GM18520 (cell line): ENCODE measurements at regions not wholly inside any gene's neighbourhood (a gene's known extent, or its start where the extent isn't known, plus 50 kb on each side); places are given as distances from the start of the nearest gene placed in this dataset.
"Not testable (repeated sequence)": the region's sequence is repeated elsewhere in the genome, so short reads cannot be mapped to it uniquely, and the experiment has no call there.

ENCODE experiments used
- ATAC-seq: cut with Tn5 transposase; IDR thresholded peaks from one replicate; pipeline ENCODE4 v1.9.1; 2021; ENCODE audit not compliant: unreplicated experiment

GRCh38 chr3:147160984-147161383 lies 245.4 kb downstream of the ZIC4 start:
- no peak for ATAC-seq

GRCh38 chr3:147159141-147159540 lies 247.2 kb downstream of the ZIC4 start:
- no peak for ATAC-seq

GRCh38 chr3:147157631-147158030 lies 248.7 kb downstream of the ZIC4 start:
- ATAC-seq = no peak

GRCh38 chr3:147154988-147155387 lies 251.4 kb downstream of the ZIC4 start:
- not testable (repeated sequence) for ATAC-seq

GRCh38 chr3:147153830-147154539 lies 252.4 kb downstream of the ZIC4 start:
- no peak for ATAC-seq

GRCh38 chr3:147152476-147152875 lies 253.9 kb downstream of the ZIC4 start:
- ATAC-seq = no peak

GRCh38 chr3:147141516-147142288 lies 264.6 kb downstream of the ZIC4 start:
- no peak for ATAC-seq

GRCh38 chr3:147139341-147139740 lies 267.0 kb downstream of the ZIC4 start:
- ATAC-seq = no peak

GRCh38 chr3:147132168-147132567 lies 274.2 kb downstream of the ZIC4 start:
- ATAC-seq = no peak

GRCh38 chr3:147130461-147130860 lies 275.9 kb downstream of the ZIC4 start:
- no peak for ATAC-seq

- no peak for ATAC-seq
Measured at GRCh38 chr3:147129665-147130064, 276.7 kb downstream of the ZIC4 start.

GRCh38 chr3:147122350-147122749 lies 284.0 kb downstream of the ZIC4 start:
- no peak for ATAC-seq

- ATAC-seq = no peak
Measured at GRCh38 chr3:147119989-147120388, 286.4 kb downstream of the ZIC4 start.

GRCh38 chr3:147119346-147119745 lies 287.0 kb downstream of the ZIC4 start:
- no peak for ATAC-seq

GRCh38 chr3:147118611-147119010 lies 287.7 kb downstream of the ZIC4 start:
- no peak for ATAC-seq

- ATAC-seq = no peak
Measured at GRCh38 chr3:147117631-147118030, 288.7 kb downstream of the ZIC4 start.

- ATAC-seq = no peak
Measured at GRCh38 chr3:147113293-147114044, 292.9 kb downstream of the ZIC4 start.

GRCh38 chr3:147099076-147099475 lies 307.3 kb downstream of the ZIC4 start:
- ATAC-seq = no peak

GRCh38 chr3:147090461-147090860 lies 315.9 kb downstream of the ZIC4 start:
- no peak for ATAC-seq

- ATAC-seq = no peak
Measured at GRCh38 chr3:147089286-147089685, 317.1 kb downstream of the ZIC4 start.

- ATAC-seq = not testable (repeated sequence)
Measured at GRCh38 chr3:147059500-147059899, 346.8 kb downstream of the ZIC4 start.

GRCh38 chr3:147049821-147050220 lies 356.5 kb downstream of the ZIC4 start:
- no peak for ATAC-seq
